HG02642 (cell line): ENCODE measurements at regions not wholly inside any gene's neighbourhood (a gene's known extent, or its start where the extent isn't known, plus 50 kb on each side); places are given as distances from the start of the nearest gene placed in this dataset.
"Not testable (repeated sequence)": the region's sequence is repeated elsewhere in the genome, so short reads cannot be mapped to it uniquely, and the experiment has no call there.

Experiments
- ATAC-seq: cut with Tn5 transposase; IDR thresholded peaks from one replicate; pipeline ENCODE4 v1.9.1; 2021; ENCODE audit warnings: mild to moderate bottlenecking; ENCODE audit not compliant: unreplicated experiment, poor library complexity

- ATAC-seq: no peak
Observed at GRCh38 chr7:45401155-45401554, 173.0 kb upstream of the ADCY1 start.

- no peak for ATAC-seq
Observed at GRCh38 chr7:45401851-45402250, 172.3 kb upstream of the ADCY1 start.

- ATAC-seq: no peak
Observed at GRCh38 chr7:45402480-45403218, 171.5 kb upstream of the ADCY1 start.

DNA sequence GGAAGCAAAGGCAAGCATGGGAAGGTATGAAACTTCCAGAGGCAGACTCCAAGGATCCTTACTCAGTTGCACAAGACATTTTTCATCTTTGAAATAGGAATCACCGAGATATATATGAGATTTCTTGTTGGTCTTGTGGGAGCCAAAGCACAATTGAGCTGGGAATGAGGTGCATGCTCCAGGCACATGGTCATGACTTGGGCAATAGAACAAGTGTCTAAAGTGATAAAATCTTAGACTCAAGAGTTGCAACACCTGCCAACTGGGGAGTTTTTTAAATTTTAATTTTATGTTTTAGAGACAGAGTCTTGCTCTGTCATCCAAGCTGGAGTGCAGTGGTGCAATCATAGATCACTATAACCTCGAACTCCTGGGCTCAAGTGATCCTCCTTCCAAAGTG, 169.5 kb upstream of the ADCY1 start:
- ATAC-seq: no peak

DNA sequence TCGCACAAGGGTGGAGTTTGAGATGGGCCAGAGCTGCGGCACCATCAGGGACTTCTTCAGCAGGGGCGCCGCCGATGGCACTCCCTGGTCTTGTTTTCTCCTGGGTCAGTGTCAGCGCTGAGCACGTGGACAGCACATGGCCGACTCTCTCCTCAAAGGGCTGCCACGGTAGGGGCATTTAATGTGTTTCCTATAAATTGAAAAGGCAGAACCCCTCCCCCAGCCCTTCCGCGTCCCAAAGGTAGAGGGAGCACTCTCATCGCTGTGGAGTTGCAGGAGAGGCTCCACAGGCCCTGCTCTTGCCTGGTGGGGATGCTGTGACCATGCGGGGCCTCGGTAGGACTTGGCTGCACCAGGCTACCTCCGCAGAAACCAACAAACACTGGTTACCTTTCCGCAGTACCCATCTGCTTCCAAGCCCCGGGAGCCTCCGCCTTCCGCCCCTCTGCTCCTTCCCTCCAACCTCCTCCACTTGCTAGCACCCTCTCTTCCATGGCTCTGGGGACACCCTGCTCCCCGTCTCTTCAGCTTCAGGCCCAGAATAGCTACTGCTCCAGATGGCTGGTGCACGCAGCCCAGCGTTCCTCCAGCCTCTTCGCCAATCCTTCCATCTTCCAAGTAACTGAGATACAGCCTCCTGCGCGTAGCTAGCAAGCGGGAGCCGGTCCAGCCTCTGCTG, 166.3 kb upstream of the ADCY1 start:
- no peak for ATAC-seq

DNA sequence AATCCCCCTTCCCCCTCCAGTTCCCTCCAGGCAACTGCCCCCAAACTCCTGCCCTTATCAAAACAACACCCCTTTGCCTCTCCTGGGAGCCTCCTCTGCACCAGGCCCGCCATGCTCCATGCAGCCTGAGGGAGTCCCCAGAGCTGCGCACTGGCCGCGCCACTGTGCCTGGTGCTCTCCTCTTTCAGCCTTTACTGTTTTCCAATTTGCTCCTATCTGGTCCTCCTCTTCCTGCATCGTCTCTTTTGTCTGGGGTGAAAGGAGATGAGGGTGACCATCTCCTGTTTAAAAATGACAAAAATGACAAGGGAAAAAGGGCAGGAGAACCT, 165.8 kb upstream of the ADCY1 start:
- no peak for ATAC-seq

DNA sequence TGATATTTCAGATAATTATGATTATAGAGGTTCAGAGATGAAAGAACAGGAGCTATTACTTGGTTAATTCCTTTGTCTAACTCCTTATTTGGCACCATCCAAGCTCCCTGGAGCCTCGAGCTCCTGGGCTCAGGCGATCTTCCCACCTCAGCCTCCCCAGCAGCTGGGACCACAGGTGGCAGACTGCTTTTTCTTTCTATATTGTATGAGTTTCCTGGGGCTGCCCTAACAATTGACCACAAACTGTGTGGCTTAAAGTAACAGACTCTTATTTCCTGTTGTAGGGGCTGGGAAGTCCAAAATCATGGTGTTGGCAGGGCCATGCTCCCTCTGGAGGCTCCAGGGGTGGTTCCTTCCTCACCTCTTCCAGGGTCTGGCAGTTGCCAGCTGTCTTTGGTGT, 163.3 kb upstream of the ADCY1 start:
- no peak for ATAC-seq

DNA sequence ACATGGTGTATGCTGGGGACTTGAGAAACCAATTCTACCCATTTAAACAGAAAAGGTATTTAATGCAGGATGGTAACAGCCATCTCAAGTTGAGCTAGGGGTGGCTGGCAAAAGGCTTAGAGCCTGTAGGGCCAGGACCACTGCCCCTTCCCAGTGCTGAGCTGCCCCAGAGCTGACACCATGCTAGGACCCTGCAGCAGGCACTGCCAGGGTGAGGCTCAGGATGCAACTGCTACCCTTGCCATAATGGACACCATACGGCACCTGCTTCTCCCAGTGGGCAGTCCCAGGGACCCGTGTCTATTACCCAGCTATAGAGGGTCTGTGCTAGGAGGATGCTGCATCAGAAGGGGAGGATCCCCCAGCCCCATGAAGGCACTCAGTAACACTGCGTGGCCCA, 160.7 kb upstream of the ADCY1 start:
- no peak for ATAC-seq

- ATAC-seq: no peak
Observed at GRCh38 chr7:45414226-45414625, 159.9 kb upstream of the ADCY1 start.

DNA sequence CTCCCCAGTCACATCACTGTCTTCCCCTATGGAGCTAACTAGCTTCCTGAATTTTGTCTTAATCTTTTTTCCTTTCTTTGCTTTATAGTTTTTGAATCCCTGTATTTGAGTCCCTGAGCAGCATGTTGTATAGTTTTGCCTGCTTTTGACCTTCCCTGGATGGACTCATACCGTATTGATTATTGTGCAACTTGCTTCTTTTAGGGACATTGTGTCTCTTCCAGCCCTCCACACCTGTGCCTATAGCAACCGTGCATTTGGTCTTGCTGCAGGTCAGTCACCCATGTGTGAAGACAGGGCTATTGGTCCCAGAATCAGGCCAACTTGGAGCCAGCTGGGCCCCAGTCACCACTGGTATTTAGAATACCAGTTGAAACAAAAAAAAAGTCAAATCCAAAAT, 158.9 kb upstream of the ADCY1 start:
- no peak for ATAC-seq

DNA sequence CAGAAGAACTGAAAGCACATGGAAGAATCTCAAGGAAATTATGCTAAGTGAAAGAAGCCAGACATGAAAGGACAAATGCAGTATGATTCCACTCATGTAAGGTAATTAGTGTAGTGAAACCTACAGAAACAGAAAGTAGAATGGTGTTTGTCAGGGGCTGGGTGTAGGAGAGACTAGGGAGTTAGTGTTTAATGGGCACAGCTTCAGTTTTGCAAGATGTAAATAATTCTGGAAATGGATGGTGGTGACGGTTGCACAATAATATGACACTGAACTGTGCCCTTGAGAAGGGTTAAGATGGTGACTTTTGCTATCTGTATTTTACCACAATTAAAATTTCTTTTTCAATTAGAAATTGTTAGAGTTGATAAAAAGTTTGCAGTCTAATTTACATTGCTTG, 157.3 kb upstream of the ADCY1 start:
- ATAC-seq: no peak

GRCh38 chr7:45417268-45417667, 156.9 kb upstream of the ADCY1 start:
- ATAC-seq: no peak

- no peak for ATAC-seq
Observed at GRCh38 chr7:45417735-45418134, 156.4 kb upstream of the ADCY1 start.

- ATAC-seq: no peak
Observed at GRCh38 chr7:45420843-45421495, 153.2 kb upstream of the ADCY1 start.

DNA sequence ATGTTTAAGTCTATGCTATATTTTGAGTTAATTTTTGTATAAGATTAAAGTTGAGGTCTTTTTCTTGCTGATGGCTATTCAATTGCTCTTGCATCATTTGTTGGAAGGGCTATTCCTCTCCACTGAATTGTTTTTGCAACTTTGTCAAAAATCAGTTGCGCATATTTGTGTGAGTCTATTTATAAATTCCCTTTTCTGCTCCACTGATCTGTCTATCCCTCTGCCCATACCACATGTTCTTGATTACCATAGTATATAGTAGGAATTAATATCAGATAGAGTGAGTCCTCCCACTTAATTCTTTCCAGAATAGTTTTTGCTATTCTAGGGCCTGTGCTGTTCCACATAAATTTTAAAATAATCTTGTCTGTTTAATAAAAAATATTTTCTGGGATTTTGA, 152.4 kb upstream of the ADCY1 start:
- ATAC-seq: no peak

DNA sequence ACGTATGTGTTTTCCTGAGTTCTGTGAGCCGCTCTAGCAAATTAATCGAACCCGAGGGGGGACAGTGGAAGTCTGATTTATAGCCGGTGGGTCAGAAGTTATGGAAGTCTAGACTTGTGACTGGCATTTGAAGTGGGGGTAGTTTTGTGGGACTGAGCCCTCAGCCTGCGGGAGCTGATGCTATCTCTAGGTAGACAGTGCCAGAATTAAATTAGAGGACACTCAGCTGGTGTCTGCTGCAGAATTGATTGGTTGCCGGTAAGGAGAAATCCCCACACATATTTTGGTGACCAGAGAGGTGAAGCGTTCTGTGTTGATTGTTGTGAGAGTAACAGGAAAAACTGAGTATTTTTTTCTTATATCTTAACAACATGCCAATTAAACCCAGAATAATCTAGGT, 143.8 kb upstream of the ADCY1 start:
- no peak for ATAC-seq

GRCh38 chr7:45434167-45434784, 139.9 kb upstream of the ADCY1 start:
- no peak for ATAC-seq

GRCh38 chr7:45435131-45435530, 139.0 kb upstream of the ADCY1 start:
- no peak for ATAC-seq

DNA sequence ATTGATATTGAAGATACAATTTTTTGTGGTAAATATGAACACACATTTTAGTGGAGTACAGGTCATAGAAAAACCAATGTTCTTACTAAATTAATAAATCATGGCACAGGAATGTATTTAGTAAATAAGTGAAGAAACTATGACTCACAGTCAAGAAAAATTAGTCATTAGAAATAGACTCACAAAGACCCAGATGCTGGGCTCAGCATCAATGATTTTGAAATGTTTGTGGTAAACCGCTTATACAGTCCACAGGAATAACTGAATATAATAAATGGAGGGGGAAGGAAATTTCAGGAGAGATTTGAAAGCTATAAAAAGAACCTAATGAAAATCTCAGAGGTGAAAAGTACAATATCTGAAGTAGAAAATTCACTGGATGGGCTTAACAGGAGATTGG, 138.3 kb upstream of the ADCY1 start:
- no peak for ATAC-seq

DNA sequence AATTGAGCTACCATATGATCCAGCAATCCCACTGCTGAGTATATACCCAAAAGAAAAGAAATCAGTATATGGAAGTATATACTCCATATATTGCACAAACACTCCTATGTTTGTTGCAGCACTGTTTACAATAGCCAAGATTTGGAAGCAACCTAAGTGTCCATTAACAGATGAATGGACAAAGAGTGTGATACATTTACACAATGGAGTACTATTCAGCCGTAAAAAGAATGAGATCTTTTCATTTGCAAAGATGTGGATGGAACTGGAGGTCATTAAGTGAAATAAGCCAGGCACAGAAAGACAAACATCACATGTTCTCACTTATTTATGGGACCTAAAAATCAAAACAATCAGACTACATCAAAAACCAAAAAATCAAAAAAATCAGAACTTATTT, 133.4 kb upstream of the ADCY1 start:
- not testable (repeated sequence) for ATAC-seq

- ATAC-seq: no peak
Observed at GRCh38 chr7:45443263-45443662, 130.9 kb upstream of the ADCY1 start.
